OCI-LY3 (cell line): ENCODE measurements at regions not wholly inside any gene's neighbourhood (a gene's known extent, or its start where the extent isn't known, plus 50 kb on each side); places are given as distances from the start of the nearest gene placed in this dataset.

Experiments used
- H2AFZ ChIP-seq: fragments of 200-600, 300-600 bp; shearing (Covaris generic); 2 replicates; pipeline ENCODE4 v1.6.0; 2014; ENCODE audit warnings: antibody characterized with exemption, low read depth, low read length
- H3K27ac ChIP-seq: fragments of 200-600, 300-600 bp; sonication (generic); 2 replicates; pipeline ENCODE4 v1.5.1; 2014; ENCODE audit warnings: mild to moderate bottlenecking, low read length, moderate library complexity, mixed read lengths
- H3K27me3 ChIP-seq: fragments of 200-600, 300-600 bp; sonication (generic); 2 replicates; pipeline ENCODE4 v1.6.1; 2014; ENCODE audit warnings: low read depth, low read length, mixed read lengths
- H3K36me3 ChIP-seq: fragments of 200-600, 300-600 bp; sonication (generic); replicated peaks from 2 replicates; pipeline ENCODE3; 2014; ENCODE audit warnings: low read depth, low read length, mixed read lengths
- H3K4me1 ChIP-seq: fragments of 300-600, 200-600 bp; sonication (generic); 2 replicates; pipeline ENCODE4 v1.6.1; 2014; ENCODE audit warnings: low read length, mixed read lengths
- H3K4me2 ChIP-seq: fragments of 200-600, 300-600 bp; sonication (generic); 2 replicates; pipeline ENCODE4 v1.6.1; 2014; ENCODE audit warnings: low read length, mixed read lengths
- H3K4me3 ChIP-seq: fragments of 300-600, 200-600 bp; sonication (generic); 2 replicates; pipeline ENCODE4 v1.5.1; 2014; ENCODE audit warnings: antibody characterized with exemption, mild to moderate bottlenecking, low read length, moderate library complexity
- H3K79me2 ChIP-seq: fragments of 300-600, 200-600 bp; shearing (Covaris generic); 2 replicates; pipeline ENCODE4 v1.6.1; 2014; ENCODE audit warnings: mild to moderate bottlenecking, low read length, mixed read lengths
- H3K9ac ChIP-seq: fragments of 300-600, 200-600 bp; shearing (Covaris generic); 2 replicates; pipeline ENCODE4 v1.6.0; 2014; ENCODE audit warnings: mild to moderate bottlenecking, low read length, moderate library complexity
- H3K9me3 ChIP-seq: fragments of 200-600, 300-600 bp; shearing (Covaris generic); 2 replicates; pipeline ENCODE4 v1.6.1; 2014; ENCODE audit warnings: low read length, mixed read lengths; ENCODE audit not compliant: insufficient read depth
- H4K20me1 ChIP-seq: fragments of 200-600, 300-600 bp; sonication (generic); 2 replicates; pipeline ENCODE4 v1.6.1; 2016; ENCODE audit warnings: low read length, mixed read lengths; ENCODE audit not compliant: insufficient read depth
- EZH2phosphoT487 ChIP-seq: fragments of 200-600 bp; shearing (Covaris generic); IDR thresholded peaks from 2 replicates; pipeline ENCODE4 v1.6.1; 2018; ENCODE audit warnings: antibody characterized with exemption, mixed run types, low read depth
- TF ChIP-seq, protein P1 (sequence below): fragments of 200-600, 300-600 bp; sonication (generic); IDR thresholded peaks from 2 replicates; pipeline ENCODE4 v1.5.1; 2014; ENCODE audit warnings: antibody characterized with exemption, low read length, low read depth

- Histone ChIP-seq H2AFZ (no peak overlapping the region), H3K27me3 (no peaks in the 10 kb centered on the region), H3K4me2 (peak overlapping the region; percentile 15; the same call in 1 of the 2 replicates), H3K79me2 (no peaks in the 10 kb centered on the region), H3K9ac (no peak overlapping the region), H3K27ac (no peak overlapping the region), H3K9me3 (no peaks in the 10 kb centered on the region), H3K36me3 (no peaks in the 10 kb centered on the region), H4K20me1 (no peaks in the 10 kb centered on the region), H3K4me1 (peaks cover 37% of the 10 kb centered on the region), H3K4me3 (no peak overlapping the region)
- no peak for TF ChIP-seq EZH2phosphoT487
- TF ChIP-seq, protein P1, sequence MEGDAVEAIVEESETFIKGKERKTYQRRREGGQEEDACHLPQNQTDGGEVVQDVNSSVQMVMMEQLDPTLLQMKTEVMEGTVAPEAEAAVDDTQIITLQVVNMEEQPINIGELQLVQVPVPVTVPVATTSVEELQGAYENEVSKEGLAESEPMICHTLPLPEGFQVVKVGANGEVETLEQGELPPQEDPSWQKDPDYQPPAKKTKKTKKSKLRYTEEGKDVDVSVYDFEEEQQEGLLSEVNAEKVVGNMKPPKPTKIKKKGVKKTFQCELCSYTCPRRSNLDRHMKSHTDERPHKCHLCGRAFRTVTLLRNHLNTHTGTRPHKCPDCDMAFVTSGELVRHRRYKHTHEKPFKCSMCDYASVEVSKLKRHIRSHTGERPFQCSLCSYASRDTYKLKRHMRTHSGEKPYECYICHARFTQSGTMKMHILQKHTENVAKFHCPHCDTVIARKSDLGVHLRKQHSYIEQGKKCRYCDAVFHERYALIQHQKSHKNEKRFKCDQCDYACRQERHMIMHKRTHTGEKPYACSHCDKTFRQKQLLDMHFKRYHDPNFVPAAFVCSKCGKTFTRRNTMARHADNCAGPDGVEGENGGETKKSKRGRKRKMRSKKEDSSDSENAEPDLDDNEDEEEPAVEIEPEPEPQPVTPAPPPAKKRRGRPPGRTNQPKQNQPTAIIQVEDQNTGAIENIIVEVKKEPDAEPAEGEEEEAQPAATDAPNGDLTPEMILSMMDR = peak; percentile 63
Measured at GRCh38 chr1:38502758-38503157, 356.8 kb downstream of the RRAGC start.

- TF ChIP-seq EZH2phosphoT487 = no peak
- TF ChIP-seq, protein P1 = no peak
- no peak overlapping the region for H3K4me2 ChIP-seq
- H3K27ac ChIP-seq = no peak overlapping the region
Measured at GRCh38 chr1:38500891-38501290, 358.7 kb downstream of the RRAGC start.

GRCh38 chr1:38500352-38500751 is 359.2 kb downstream of the RRAGC start:
- Histone ChIP-seq H3K9ac (no peak overlapping the region), H3K4me3 (no peak overlapping the region), H4K20me1 (no peaks in the 10 kb centered on the region), H2AFZ (peak overlapping the region; percentile 41; the same call in 1 of the 2 replicates), H3K27ac (no peak overlapping the region), H3K27me3 (no peaks in the 10 kb centered on the region), H3K4me1 (peaks cover 36% of the 10 kb centered on the region), H3K4me2 (no peak overlapping the region), H3K79me2 (no peaks in the 10 kb centered on the region), H3K36me3 (no peaks in the 10 kb centered on the region), H3K9me3 (no peaks in the 10 kb centered on the region)
- TF ChIP-seq, protein P1 = peak; percentile 27; the same call in 1 of the 2 replicates
- no peak for TF ChIP-seq EZH2phosphoT487

More at GRCh38 chr1:38500891-38501290, 358.7 kb downstream of the RRAGC start:
- peak overlapping the region; percentile 41; the same call in 1 of the 2 replicates for H2AFZ ChIP-seq
- H3K9ac ChIP-seq = no peak overlapping the region
- no peaks in the 10 kb centered on the region for H3K79me2 ChIP-seq
- H4K20me1 ChIP-seq = no peaks in the 10 kb centered on the region
- H3K36me3 ChIP-seq = no peaks in the 10 kb centered on the region
- no peaks in the 10 kb centered on the region for H3K27me3 ChIP-seq
- H3K9me3 ChIP-seq = no peaks in the 10 kb centered on the region
- no peak overlapping the region for H3K4me3 ChIP-seq
- H3K4me1 ChIP-seq = peaks cover 36% of the 10 kb centered on the region

DNA sequence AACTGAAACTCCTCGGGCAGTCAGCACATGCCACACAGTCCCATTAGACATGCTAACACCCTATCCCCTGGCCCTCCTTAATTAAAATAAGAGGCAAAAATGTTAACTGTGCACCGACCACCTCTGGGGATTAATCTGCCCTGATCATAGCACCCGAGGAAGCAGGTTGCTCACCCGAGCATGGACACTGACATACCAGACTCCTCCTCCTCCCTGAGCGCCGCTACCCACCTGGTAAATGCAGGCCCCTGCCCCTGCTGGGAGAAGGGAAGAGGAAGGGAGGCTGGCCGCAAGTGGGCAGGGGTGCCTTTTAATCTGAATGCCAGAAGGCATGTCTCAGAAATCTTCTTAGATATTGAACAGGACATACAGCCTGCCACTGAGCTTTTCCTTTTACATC is 360.9 kb downstream of the RRAGC start:
- Histone ChIP-seq H3K9ac (peak overlapping the region; percentile 25; the same call in 1 of the 2 replicates), H3K4me2 (peak overlapping the region; percentile 48), H4K20me1 (no peaks in the 10 kb centered on the region), H3K27ac (no peak overlapping the region), H3K79me2 (no peaks in the 10 kb centered on the region), H3K27me3 (no peaks in the 10 kb centered on the region), H2AFZ (0 out of 2 replicates have a peak overlapping the region, but pooled peaks have one; percentile 16), H3K36me3 (no peaks in the 10 kb centered on the region), H3K9me3 (no peaks in the 10 kb centered on the region), H3K4me1 (peaks cover 36% of the 10 kb centered on the region), H3K4me3 (peak overlapping the region; percentile 28)
- no peak for TF ChIP-seq EZH2phosphoT487
- TF ChIP-seq, protein P1 = no peak
